ENCODE measurements at regions not wholly inside any gene's neighbourhood (a gene's known extent, or its start where the extent isn't known, plus 50 kb on each side); places are given as distances from the start of the nearest gene placed in this dataset.

GRCh38 chr7:136665878-136666509, 202.5 kb upstream of the CHRM2 start:
- TF ChIP-seq CTCF (IDR thresholded peaks at IDR 0.05) (no peak), POLR2AphosphoS5 (IDR thresholded peaks at IDR 0.05) (no peak), POLR2A (IDR thresholded peaks at IDR 0.05) (no peak), EP300 (IDR thresholded peaks at IDR 0.05; ENCODE audit: low read depth) (no peak)

Data from transverse colon (tissue), 4 donors.